GM23338 (cell line): ENCODE measurements at regions not wholly inside any gene's neighbourhood (a gene's known extent, or its start where the extent isn't known, plus 50 kb on each side); places are given as distances from the start of the nearest gene placed in this dataset.

Source experiments
- ATAC-seq: fragments of 200-7000 bp; cut with Tn5 transposase; 3 replicates; pipeline ENCODE4 v1.9.1; 2020
- DNase-seq: peaks from one replicate; pipeline ENCODE4 v3.0.0-alpha.2; 2015; ENCODE audit warnings: low spot score
- H2AFZ ChIP-seq: fragments of 200-600 bp; sonication (generic); 2 replicates; pipeline ENCODE4 v1.8.0; 2016; ENCODE audit warnings: antibody characterized with exemption, mild to moderate bottlenecking, moderate library complexity
- H3F3A ChIP-seq: fragments of 200-600 bp; sonication (generic); replicated peaks from 2 replicates; pipeline ENCODE4 v1.8.0; 2017; ENCODE audit warnings: antibody characterized with exemption, mixed run types, low read depth
- H3K27ac ChIP-seq: fragments of 200-600 bp; sonication (generic); 2 replicates; pipeline ENCODE4 v1.6.1; 2016; ENCODE audit warnings: low read depth
- H3K27me3 ChIP-seq: fragments of 200-600 bp; sonication (generic); 2 replicates; pipeline ENCODE4 v1.8.0; 2016; ENCODE audit warnings: mild to moderate bottlenecking, mixed run types, moderate library complexity; ENCODE audit not compliant: insufficient read depth
- H3K36me3 ChIP-seq: fragments of 200-600 bp; sonication (generic); 2 replicates; pipeline ENCODE4 v1.8.0; 2016; ENCODE audit warnings: mild to moderate bottlenecking; ENCODE audit not compliant: insufficient read depth
- H3K4me1 ChIP-seq: fragments of 200-600 bp; sonication (generic); 2 replicates; pipeline ENCODE4 v1.8.0; 2016; ENCODE audit warnings: mild to moderate bottlenecking, moderate library complexity; ENCODE audit not compliant: insufficient read depth
- H3K4me2 ChIP-seq: fragments of 200-600 bp; sonication (generic); 2 replicates; pipeline ENCODE4 v1.7.1; 2017; ENCODE audit warnings: mixed run types
- H3K4me3 ChIP-seq: fragments of 200-600 bp; sonication (generic); 2 replicates; pipeline ENCODE4 v1.6.1; 2016; ENCODE audit warnings: mixed run types
- H3K79me2 ChIP-seq: fragments of 200-600 bp; sonication (generic); replicated peaks from 2 replicates; pipeline ENCODE4 v1.8.0; 2017; ENCODE audit warnings: mild to moderate bottlenecking; ENCODE audit not compliant: insufficient read depth
- H3K9me2 ChIP-seq: fragments of 200-600 bp; sonication (generic); 2 replicates; pipeline ENCODE4 v1.8.0; 2017; ENCODE audit not compliant: insufficient read depth
- H4K20me1 ChIP-seq: fragments of 200-600 bp; sonication (generic); replicated peaks from 2 replicates; pipeline ENCODE4 v1.8.0; 2017; ENCODE audit warnings: mild to moderate bottlenecking; ENCODE audit not compliant: insufficient read depth
- H3K27ac Mint-ChIP-seq: 2 replicates; pipeline ENCODE4 v1.8.0; 2020; ENCODE audit warnings: inconsistent platforms, mild to moderate bottlenecking, moderate library complexity, mixed read lengths
- H3K27me3 Mint-ChIP-seq: 3 replicates; pipeline ENCODE4 v1.8.0; 2022; ENCODE audit warnings: low read depth, mild to moderate bottlenecking, moderate library complexity, mixed read lengths, inconsistent platforms; ENCODE audit not compliant: insufficient read depth, poor library complexity
- H3K36me3 Mint-ChIP-seq: 3 replicates; pipeline ENCODE4 v1.8.0; 2021; ENCODE audit warnings: low read depth, mild to moderate bottlenecking, inconsistent platforms, moderate library complexity, mixed read lengths
- H3K4me1 Mint-ChIP-seq: 3 replicates; pipeline ENCODE4 v1.8.0; 2020; ENCODE audit warnings: mild to moderate bottlenecking, inconsistent platforms, mixed read lengths
- H3K4me3 Mint-ChIP-seq: 3 replicates; pipeline ENCODE4 v1.8.0; 2021; ENCODE audit warnings: moderate library complexity, mild to moderate bottlenecking, inconsistent platforms, mixed read lengths
- H3K9me3 Mint-ChIP-seq: 3 replicates; pipeline ENCODE4 v1.8.0; 2020; ENCODE audit warnings: moderate library complexity, mild to moderate bottlenecking, inconsistent platforms, mixed read lengths
- CREB1 ChIP-seq: fragments of 250-450 bp; sonication (Bioruptor Pico); IDR thresholded peaks from 2 replicates; pipeline ENCODE4 v1.5.0; 2020; ENCODE audit warnings: low read depth, mild to moderate bottlenecking, moderate library complexity
- EZH2 ChIP-seq: fragments of 200-600 bp; sonication (generic); IDR thresholded peaks from one replicate; pipeline ENCODE4 v1.8.0; 2017; ENCODE audit warnings: antibody characterized with exemption, mild to moderate bottlenecking, low read depth; ENCODE audit not compliant: unreplicated experiment
- NANOG ChIP-seq: IDR thresholded peaks from 2 replicates; pipeline ENCODE4 v1.6.1; 2016; ENCODE audit warnings: antibody characterized with exemption, borderline replicate concordance
- ZNF114 ChIP-seq: fragments of 250-450 bp; sonication (Bioruptor Pico); IDR thresholded peaks from 2 replicates; pipeline ENCODE4 v1.5.0; 2020; ENCODE audit warnings: mild to moderate bottlenecking, moderate library complexity
- TF ChIP-seq, protein P1 (sequence below): IDR thresholded peaks from one replicate; pipeline ENCODE4 v1.6.1; 2018; ENCODE audit warnings: antibody characterized with exemption; ENCODE audit not compliant: unreplicated experiment
- TF ChIP-seq, protein P2 (sequence below): IDR thresholded peaks from 2 replicates; pipeline ENCODE4 v1.6.1; 2016; ENCODE audit warnings: antibody characterized with exemption
- TF ChIP-seq, protein P3 (sequence below), 2 experiments: fragments of 200-600 bp in 1 of 2; sonication (generic) in 1 of 2; conservative IDR thresholded peaks; 2 replicates each; pipeline versions ENCODE4 v1.5.1 to v1.6.1; 2016 to 2017; ENCODE audit warnings: antibody characterized with exemption in 2 of 2, low read depth in 2 of 2, mild to moderate bottlenecking in 2 of 2, moderate library complexity in 1 of 2
- TF ChIP-seq, protein P4 (sequence below): fragments of 250-450 bp; sonication (Bioruptor Pico); IDR thresholded peaks from 2 replicates; pipeline ENCODE4 v1.5.0; 2020; ENCODE audit warnings: mild to moderate bottlenecking, moderate library complexity

DNA sequence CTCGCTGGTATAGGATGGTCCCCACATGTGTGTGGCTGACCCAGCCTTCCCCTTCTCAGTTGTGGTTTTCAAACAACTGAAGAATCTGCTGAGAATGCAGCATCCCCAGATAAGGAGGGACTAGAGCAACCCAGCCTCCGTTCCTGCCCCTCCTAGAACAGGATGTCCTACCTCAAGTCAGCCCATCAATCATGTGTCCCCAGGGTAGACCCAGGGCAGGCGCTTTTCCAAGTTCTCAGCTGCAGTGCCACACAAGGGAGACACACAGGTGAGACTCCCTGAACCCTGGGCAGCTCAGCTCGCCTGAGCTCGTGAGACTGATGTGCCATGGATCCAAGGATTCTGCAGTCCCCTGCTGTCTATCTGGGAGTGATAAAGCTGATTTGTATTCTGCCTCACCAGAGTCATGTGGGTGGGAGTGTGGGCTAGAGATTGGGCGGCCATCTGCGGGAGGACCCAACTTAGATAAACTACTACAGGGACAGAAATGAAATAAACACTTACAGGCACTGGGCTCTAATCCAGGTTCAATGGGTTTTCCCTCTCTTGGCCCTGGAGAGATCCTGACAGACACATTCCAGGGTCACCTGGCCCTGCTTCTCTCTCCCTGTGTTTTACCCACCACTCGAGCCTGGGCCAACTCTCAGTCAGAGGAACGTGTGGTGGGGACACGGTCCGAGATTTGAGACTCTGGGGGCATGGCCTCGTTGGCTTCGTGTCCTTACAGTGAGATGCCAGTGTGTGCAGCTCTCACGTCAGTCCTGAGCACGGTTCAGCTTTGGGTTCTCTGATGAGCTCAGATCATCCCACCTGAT, 303.5 kb upstream of the SFSWAP start:
- H3K36me3 ChIP-seq: no peaks in the 10 kb centered on the region
- H3K4me2 ChIP-seq: no peak overlapping the region
- no peaks in the 10 kb centered on the region for H3K27me3 ChIP-seq
- no peaks in the 10 kb centered on the region for H3K4me1 ChIP-seq
- Mint-ChIP-seq H3K4me1 (no peaks in the 10 kb centered on the region), H3K9me3 (peaks cover 40% of the 10 kb centered on the region), H3K4me3 (no peak overlapping the region), H3K36me3 (no peaks in the 10 kb centered on the region; the same call in none of the 3 replicates), H3K27me3 (peaks cover 12% of the 10 kb centered on the region), H3K27ac (no peak overlapping the region)
- no peaks in the 10 kb centered on the region for H3K79me2 ChIP-seq
- no peaks in the 10 kb centered on the region for H3F3A ChIP-seq
- no peak overlapping the region for H2AFZ ChIP-seq
- no peaks in the 10 kb centered on the region for H3K9me2 ChIP-seq
- no peaks in the 10 kb centered on the region for H4K20me1 ChIP-seq
- H3K27ac ChIP-seq: no peak overlapping the region
- TF ChIP-seq, protein P1, sequence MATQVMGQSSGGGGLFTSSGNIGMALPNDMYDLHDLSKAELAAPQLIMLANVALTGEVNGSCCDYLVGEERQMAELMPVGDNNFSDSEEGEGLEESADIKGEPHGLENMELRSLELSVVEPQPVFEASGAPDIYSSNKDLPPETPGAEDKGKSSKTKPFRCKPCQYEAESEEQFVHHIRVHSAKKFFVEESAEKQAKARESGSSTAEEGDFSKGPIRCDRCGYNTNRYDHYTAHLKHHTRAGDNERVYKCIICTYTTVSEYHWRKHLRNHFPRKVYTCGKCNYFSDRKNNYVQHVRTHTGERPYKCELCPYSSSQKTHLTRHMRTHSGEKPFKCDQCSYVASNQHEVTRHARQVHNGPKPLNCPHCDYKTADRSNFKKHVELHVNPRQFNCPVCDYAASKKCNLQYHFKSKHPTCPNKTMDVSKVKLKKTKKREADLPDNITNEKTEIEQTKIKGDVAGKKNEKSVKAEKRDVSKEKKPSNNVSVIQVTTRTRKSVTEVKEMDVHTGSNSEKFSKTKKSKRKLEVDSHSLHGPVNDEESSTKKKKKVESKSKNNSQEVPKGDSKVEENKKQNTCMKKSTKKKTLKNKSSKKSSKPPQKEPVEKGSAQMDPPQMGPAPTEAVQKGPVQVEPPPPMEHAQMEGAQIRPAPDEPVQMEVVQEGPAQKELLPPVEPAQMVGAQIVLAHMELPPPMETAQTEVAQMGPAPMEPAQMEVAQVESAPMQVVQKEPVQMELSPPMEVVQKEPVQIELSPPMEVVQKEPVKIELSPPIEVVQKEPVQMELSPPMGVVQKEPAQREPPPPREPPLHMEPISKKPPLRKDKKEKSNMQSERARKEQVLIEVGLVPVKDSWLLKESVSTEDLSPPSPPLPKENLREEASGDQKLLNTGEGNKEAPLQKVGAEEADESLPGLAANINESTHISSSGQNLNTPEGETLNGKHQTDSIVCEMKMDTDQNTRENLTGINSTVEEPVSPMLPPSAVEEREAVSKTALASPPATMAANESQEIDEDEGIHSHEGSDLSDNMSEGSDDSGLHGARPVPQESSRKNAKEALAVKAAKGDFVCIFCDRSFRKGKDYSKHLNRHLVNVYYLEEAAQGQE: no peak
- no peak for TF ChIP-seq NANOG
- no peak for TF ChIP-seq EZH2
- TF ChIP-seq, protein P2, sequence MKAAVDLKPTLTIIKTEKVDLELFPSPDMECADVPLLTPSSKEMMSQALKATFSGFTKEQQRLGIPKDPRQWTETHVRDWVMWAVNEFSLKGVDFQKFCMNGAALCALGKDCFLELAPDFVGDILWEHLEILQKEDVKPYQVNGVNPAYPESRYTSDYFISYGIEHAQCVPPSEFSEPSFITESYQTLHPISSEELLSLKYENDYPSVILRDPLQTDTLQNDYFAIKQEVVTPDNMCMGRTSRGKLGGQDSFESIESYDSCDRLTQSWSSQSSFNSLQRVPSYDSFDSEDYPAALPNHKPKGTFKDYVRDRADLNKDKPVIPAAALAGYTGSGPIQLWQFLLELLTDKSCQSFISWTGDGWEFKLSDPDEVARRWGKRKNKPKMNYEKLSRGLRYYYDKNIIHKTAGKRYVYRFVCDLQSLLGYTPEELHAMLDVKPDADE: no peak
- no peak for TF ChIP-seq CREB1
- no peak overlapping the region for H3K4me3 ChIP-seq
- DNase-seq (no peak), ATAC-seq (no peak)

DNA sequence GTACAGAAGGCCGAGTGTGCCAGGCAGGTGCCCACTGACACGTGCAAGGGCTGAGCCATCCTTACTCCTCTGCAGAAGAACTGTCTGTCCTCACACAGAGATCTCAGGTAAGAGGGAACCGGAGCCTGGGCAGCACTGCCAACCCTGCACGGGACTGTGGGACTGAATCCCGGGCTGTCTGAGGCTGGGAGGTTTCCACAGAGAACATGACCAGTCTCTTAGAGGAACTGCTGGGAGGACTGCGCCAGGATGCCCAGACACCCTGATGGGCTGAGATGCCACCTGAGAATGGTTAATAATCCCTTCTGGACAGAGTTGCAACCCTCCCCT, 302.9 kb upstream of the SFSWAP start:
- Mint-ChIP-seq H3K9me3 (peaks cover 35% of the 10 kb centered on the region), H3K27me3 (peaks cover 12% of the 10 kb centered on the region), H3K36me3 (no peaks in the 10 kb centered on the region; the same call in 1 of the 3 replicates), H3K27ac (no peak overlapping the region), H3K4me1 (no peaks in the 10 kb centered on the region), H3K4me3 (no peak overlapping the region)
- Histone ChIP-seq H3K4me1 (no peaks in the 10 kb centered on the region), H3K4me3 (no peak overlapping the region), H3K79me2 (no peaks in the 10 kb centered on the region), H3K4me2 (no peak overlapping the region), H3K27ac (no peak overlapping the region), H2AFZ (no peak overlapping the region), H3K9me2 (no peaks in the 10 kb centered on the region), H3K27me3 (no peaks in the 10 kb centered on the region), H4K20me1 (no peaks in the 10 kb centered on the region), H3F3A (no peaks in the 10 kb centered on the region), H3K36me3 (no peaks in the 10 kb centered on the region)
- no peak for DNase-seq
- no peak for ATAC-seq
- no peak for TF ChIP-seq NANOG
- TF ChIP-seq, protein P3, sequence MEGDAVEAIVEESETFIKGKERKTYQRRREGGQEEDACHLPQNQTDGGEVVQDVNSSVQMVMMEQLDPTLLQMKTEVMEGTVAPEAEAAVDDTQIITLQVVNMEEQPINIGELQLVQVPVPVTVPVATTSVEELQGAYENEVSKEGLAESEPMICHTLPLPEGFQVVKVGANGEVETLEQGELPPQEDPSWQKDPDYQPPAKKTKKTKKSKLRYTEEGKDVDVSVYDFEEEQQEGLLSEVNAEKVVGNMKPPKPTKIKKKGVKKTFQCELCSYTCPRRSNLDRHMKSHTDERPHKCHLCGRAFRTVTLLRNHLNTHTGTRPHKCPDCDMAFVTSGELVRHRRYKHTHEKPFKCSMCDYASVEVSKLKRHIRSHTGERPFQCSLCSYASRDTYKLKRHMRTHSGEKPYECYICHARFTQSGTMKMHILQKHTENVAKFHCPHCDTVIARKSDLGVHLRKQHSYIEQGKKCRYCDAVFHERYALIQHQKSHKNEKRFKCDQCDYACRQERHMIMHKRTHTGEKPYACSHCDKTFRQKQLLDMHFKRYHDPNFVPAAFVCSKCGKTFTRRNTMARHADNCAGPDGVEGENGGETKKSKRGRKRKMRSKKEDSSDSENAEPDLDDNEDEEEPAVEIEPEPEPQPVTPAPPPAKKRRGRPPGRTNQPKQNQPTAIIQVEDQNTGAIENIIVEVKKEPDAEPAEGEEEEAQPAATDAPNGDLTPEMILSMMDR (conservative IDR thresholded peaks at IDR 0.05; ENCODE audit: low read depth in 2 of 2): no peak
- no peak for TF ChIP-seq ZNF114
- TF ChIP-seq, protein P4, sequence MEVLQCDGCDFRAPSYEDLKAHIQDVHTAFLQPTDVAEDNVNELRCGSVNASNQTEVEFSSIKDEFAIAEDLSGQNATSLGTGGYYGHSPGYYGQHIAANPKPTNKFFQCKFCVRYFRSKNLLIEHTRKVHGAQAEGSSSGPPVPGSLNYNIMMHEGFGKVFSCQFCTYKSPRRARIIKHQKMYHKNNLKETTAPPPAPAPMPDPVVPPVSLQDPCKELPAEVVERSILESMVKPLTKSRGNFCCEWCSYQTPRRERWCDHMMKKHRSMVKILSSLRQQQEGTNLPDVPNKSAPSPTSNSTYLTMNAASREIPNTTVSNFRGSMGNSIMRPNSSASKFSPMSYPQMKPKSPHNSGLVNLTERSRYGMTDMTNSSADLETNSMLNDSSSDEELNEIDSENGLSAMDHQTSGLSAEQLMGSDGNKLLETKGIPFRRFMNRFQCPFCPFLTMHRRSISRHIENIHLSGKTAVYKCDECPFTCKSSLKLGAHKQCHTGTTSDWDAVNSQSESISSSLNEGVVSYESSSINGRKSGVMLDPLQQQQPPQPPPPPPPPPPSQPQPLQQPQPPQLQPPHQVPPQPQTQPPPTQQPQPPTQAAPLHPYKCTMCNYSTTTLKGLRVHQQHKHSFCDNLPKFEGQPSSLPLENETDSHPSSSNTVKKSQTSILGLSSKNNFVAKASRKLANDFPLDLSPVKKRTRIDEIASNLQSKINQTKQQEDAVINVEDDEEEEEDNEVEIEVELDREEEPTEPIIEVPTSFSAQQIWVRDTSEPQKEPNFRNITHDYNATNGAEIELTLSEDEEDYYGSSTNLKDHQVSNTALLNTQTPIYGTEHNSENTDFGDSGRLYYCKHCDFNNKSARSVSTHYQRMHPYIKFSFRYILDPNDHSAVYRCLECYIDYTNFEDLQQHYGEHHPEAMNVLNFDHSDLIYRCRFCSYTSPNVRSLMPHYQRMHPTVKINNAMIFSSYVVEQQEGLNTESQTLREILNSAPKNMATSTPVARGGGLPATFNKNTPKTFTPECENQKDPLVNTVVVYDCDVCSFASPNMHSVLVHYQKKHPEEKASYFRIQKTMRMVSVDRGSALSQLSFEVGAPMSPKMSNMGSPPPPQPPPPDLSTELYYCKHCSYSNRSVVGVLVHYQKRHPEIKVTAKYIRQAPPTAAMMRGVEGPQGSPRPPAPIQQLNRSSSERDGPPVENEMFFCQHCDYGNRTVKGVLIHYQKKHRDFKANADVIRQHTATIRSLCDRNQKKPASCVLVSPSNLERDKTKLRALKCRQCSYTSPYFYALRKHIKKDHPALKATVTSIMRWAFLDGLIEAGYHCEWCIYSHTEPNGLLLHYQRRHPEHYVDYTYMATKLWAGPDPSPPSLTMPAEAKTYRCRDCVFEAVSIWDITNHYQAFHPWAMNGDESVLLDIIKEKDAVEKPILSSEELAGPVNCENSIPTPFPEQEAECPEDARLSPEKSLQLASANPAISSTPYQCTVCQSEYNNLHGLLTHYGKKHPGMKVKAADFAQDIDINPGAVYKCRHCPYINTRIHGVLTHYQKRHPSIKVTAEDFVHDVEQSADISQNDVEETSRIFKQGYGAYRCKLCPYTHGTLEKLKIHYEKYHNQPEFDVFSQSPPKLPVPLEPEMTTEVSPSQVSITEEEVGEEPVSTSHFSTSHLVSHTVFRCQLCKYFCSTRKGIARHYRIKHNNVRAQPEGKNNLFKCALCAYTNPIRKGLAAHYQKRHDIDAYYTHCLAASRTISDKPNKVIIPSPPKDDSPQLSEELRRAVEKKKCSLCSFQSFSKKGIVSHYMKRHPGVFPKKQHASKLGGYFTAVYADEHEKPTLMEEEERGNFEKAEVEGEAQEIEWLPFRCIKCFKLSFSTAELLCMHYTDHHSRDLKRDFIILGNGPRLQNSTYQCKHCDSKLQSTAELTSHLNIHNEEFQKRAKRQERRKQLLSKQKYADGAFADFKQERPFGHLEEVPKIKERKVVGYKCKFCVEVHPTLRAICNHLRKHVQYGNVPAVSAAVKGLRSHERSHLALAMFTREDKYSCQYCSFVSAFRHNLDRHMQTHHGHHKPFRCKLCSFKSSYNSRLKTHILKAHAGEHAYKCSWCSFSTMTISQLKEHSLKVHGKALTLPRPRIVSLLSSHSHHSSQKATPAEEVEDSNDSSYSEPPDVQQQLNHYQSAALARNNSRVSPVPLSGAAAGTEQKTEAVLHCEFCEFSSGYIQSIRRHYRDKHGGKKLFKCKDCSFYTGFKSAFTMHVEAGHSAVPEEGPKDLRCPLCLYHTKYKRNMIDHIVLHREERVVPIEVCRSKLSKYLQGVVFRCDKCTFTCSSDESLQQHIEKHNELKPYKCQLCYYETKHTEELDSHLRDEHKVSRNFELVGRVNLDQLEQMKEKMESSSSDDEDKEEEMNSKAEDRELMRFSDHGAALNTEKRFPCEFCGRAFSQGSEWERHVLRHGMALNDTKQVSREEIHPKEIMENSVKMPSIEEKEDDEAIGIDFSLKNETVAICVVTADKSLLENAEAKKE (CRISPR knock-in tag): no peak
